ENCODE measurements at regions not wholly inside any gene's neighbourhood (a gene's known extent, or its start where the extent isn't known, plus 50 kb on each side); places are given as distances from the start of the nearest gene placed in this dataset.

DNA sequence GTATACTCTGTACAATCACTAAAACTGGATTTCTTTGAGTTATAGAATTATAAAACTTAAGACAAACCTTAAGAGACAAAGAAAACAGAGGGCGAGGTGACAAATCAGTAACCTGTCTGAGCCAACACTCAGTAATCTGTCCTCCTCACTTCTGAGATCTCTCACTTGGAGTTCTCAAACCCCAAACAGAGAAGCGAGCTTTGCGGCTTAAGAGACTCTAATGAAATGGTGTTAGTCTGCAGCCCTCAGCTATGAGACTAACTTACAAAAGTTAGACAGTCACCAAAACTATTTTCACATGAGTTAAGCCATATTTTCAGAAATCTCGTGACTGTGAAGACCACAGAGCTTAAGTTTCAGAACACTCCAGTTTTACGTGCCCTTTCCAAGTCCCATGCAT is 140.6 kb downstream of the TMX3 start:
- Histone ChIP-seq H3K36me3 (no peaks in the 10 kb centered on the region), H3K27ac (no peak overlapping the region), H3K27me3 (no peaks in the 10 kb centered on the region), H3K4me1 (no peaks in the 10 kb centered on the region), H3K4me3 (no peak overlapping the region), H3K9me3 (no peaks in the 10 kb centered on the region)
- in situ Hi-C loops (cut with MboI; ENCODE audit: low pct_ligation_motif_present in 1 of 4, low pct_unique_long_range_greater_than_20kb in 1 of 4, low sequenced_read_pairs in 3 of 4) (no loop called here), intact Hi-C loops (cut with DNase I; ENCODE audit: low total_unique reads) (no loop called here)
- TF ChIP-seq, protein P1, sequence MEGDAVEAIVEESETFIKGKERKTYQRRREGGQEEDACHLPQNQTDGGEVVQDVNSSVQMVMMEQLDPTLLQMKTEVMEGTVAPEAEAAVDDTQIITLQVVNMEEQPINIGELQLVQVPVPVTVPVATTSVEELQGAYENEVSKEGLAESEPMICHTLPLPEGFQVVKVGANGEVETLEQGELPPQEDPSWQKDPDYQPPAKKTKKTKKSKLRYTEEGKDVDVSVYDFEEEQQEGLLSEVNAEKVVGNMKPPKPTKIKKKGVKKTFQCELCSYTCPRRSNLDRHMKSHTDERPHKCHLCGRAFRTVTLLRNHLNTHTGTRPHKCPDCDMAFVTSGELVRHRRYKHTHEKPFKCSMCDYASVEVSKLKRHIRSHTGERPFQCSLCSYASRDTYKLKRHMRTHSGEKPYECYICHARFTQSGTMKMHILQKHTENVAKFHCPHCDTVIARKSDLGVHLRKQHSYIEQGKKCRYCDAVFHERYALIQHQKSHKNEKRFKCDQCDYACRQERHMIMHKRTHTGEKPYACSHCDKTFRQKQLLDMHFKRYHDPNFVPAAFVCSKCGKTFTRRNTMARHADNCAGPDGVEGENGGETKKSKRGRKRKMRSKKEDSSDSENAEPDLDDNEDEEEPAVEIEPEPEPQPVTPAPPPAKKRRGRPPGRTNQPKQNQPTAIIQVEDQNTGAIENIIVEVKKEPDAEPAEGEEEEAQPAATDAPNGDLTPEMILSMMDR (IDR thresholded peaks at IDR 0.05) = no peak
- TF ChIP-seq POLR2A (IDR thresholded peaks at IDR 0.05) = no peak
- WGBS, 2 donors (ENCODE audit: low coverage in 1 of 2) = 81 to 84% methylated on average over 5 of the region's 5 CpGs
- DNase-seq = no peak

DNA sequence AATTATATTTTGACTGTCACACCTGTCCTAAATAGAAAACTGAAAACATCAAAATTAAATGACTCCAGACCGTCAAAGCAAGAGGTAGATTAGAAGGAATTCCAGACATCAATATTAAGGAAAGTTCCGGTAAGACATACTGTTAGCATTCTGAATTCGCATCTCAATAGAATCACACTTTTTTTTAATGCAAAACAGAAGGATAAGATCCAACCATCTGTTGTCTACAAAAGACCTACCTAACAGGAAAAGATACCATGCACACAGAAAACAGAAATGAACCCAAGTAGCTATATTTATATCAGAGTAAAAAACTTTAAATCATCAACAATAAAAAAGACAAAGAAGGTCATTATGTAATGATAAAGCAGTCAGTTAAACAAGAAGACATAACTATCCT is 145.0 kb downstream of the TMX3 start:
- no peak for DNase-seq
- WGBS, 2 donors (ENCODE audit: low coverage in 1 of 2) = 75 to 85% methylated on average over 3 of the region's 3 CpGs
- Histone ChIP-seq H3K27me3 (no peaks in the 10 kb centered on the region), H3K36me3 (no peaks in the 10 kb centered on the region), H3K4me1 (no peaks in the 10 kb centered on the region), H3K9me3 (no peaks in the 10 kb centered on the region), H3K27ac (no peak overlapping the region), H3K4me3 (no peak overlapping the region)
- in situ Hi-C loops (cut with MboI; ENCODE audit: low pct_ligation_motif_present in 1 of 4, low pct_unique_long_range_greater_than_20kb in 1 of 4, low sequenced_read_pairs in 3 of 4) (no loop called here), intact Hi-C loops (cut with DNase I; ENCODE audit: low total_unique reads) (no loop called here)
- TF ChIP-seq POLR2A (IDR thresholded peaks at IDR 0.05) = no peak
- TF ChIP-seq, protein P1 (IDR thresholded peaks at IDR 0.05) = no peak
- no peak for TF ChIP-seq POLR2AphosphoS5 (IDR thresholded peaks at IDR 0.05)
- TF ChIP-seq EP300 (IDR thresholded peaks at IDR 0.05; ENCODE audit: low read depth) = no peak

DNA sequence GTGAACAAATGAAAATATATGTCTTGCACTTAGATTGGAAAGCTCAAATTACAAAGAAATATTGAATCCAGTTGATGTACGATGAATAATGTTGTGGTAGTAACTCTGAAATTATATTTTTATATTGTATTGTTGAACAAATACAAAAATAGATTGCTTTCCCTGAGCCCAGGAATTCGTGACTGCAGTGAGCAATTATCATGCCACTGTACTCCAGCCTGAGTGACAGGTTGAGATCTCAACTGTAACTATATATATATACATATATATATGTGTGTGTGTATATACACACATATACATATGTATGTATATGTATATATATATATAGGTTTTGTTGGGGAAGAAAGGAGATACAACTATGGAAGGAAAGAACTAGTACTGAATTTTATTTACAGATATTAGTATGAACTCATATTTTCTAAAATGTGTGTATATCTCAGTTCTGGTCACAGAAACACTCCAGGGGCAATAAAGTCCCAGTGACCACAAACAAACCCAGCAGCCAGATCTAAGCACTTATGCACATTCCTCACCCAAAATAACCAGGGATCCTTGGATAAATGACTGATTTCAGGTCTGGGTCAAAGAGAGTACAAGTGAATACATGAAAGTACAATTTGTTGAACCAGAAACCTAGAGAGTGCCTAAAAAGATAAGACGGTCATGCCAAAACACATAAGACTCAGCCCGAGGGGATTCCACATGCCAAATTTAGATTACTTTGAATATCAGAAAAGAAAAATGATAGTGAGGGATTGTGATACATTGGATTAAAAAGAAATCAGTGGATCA is 146.3 kb downstream of the TMX3 start:
- H3K9me3 ChIP-seq = no peaks in the 10 kb centered on the region
- 50 to 70% methylated on average over 4 of the region's 4 CpGs for WGBS, 2 donors (ENCODE audit: low coverage in 1 of 2)
- H3K27me3 ChIP-seq = no peaks in the 10 kb centered on the region
- no peak overlapping the region for H3K4me3 ChIP-seq
- DNase-seq = no peak
- in situ Hi-C loops (cut with MboI; ENCODE audit: low pct_ligation_motif_present in 1 of 4, low pct_unique_long_range_greater_than_20kb in 1 of 4, low sequenced_read_pairs in 3 of 4) (no loop called here), intact Hi-C loops (cut with DNase I; ENCODE audit: low total_unique reads) (no loop called here)
- no peak overlapping the region for H3K27ac ChIP-seq
- no peaks in the 10 kb centered on the region for H3K36me3 ChIP-seq
- H3K4me1 ChIP-seq = no peaks in the 10 kb centered on the region
- TF ChIP-seq EP300 (IDR thresholded peaks at IDR 0.05; ENCODE audit: low read depth) (no peak), POLR2A (IDR thresholded peaks at IDR 0.05) (no peak), POLR2AphosphoS5 (IDR thresholded peaks at IDR 0.05) (no peak)
- TF ChIP-seq, protein P1 (IDR thresholded peaks at IDR 0.05) = no peak

DNA sequence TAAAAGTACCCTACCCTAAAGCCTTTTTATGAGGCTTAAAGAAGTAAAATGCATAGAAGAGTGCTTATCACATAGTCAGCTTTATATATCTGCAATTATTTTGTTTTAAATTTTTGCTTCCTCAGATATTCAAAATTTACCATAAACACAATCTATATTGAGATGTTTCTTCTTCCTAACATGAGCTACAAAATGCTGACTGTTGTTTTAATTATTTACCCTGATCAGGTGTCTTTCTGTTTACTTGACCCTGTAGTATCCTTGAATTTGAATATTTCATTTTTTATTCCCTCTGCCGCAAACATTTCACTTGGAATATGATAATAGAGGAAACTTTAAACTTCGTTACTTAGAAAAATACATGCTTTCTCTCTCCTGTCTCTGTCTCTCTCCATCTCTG is 147.9 kb downstream of the TMX3 start:
- TF ChIP-seq POLR2AphosphoS5 (IDR thresholded peaks at IDR 0.05) (no peak), EP300 (IDR thresholded peaks at IDR 0.05; ENCODE audit: low read depth) (no peak), POLR2A (IDR thresholded peaks at IDR 0.05) (no peak)
- TF ChIP-seq, protein P1 (IDR thresholded peaks at IDR 0.05) = no peak
- in situ Hi-C loops (cut with MboI; ENCODE audit: low pct_ligation_motif_present in 1 of 4, low pct_unique_long_range_greater_than_20kb in 1 of 4, low sequenced_read_pairs in 3 of 4) = no loop called here
- Histone ChIP-seq H3K36me3 (no peaks in the 10 kb centered on the region), H3K9me3 (no peaks in the 10 kb centered on the region), H3K27ac (no peak overlapping the region), H3K4me3 (no peak overlapping the region), H3K4me1 (no peaks in the 10 kb centered on the region), H3K27me3 (no peaks in the 10 kb centered on the region)
- 59 to 93% methylated on average over 2 of the region's 2 CpGs for WGBS, 2 donors (ENCODE audit: low coverage in 1 of 2)
- no peak for DNase-seq
- intact Hi-C loops (cut with DNase I; ENCODE audit: low total_unique reads) = no loop called here
